ENCODE measurements at regions not wholly inside any gene's neighbourhood (a gene's known extent, or its start where the extent isn't known, plus 50 kb on each side); places are given as distances from the start of the nearest gene placed in this dataset.
A peak's percentile ranks its signal among the peaks of the same experiment; 100 is the strongest.
"Not testable (repeated sequence)": the region's sequence is repeated elsewhere in the genome, so short reads cannot be mapped to it uniquely, and the experiment has no call there.

DNA sequence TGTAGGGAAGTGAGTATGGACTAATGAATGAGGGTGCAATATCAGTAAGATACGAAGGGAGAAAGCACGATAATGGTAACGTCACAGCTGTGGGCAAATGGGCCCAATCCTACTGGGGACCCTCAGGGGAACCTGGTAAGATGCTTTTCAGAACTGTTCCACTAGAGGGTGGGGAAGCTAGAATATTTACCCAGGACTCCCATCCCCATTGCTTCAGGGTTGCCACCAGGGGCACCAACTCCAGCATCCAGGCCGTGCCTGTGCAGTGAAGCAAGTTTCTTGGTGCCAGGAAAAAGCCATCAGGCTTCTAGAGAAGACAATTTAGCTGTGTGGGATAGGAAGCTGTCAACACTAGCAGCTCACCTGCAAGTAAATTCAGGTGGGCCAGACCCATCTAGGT is 409.3 kb downstream of the AGTPBP1 start:
- peak; percentile 59 for DNase-seq (ENCODE audit: low spot score)

- no peak for DNase-seq (ENCODE audit: low spot score)
These were observed 410.1 kb downstream of the AGTPBP1 start for GRCh38 chr9:85331626-85332025.

- DNase-seq (ENCODE audit: low spot score) = no peak
These were observed 419.2 kb downstream of the AGTPBP1 start for GRCh38 chr9:85322592-85322991.

DNA sequence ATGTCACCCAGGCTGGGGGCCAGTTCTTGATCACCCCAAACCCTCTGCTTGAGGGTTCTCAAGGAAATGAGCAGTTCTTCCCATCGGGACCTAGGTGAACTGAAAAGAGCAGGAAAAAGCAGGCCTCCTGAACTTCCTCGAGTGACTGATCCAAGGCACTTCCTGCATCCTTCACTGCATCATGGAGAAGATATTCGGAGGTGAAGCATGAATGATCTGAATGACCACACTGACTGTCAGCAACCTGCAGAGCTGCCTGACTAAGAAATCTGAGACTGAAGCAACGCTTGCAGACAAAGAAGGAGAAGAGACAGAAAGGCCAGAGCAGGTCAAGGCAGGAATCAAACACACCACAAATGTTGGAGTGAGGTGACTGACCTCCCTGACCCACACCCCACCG is 420.2 kb downstream of the AGTPBP1 start:
- DNase-seq (ENCODE audit: low spot score) = no peak

- DNase-seq (ENCODE audit: low spot score) = no peak
These were observed 421.7 kb downstream of the AGTPBP1 start for GRCh38 chr9:85319936-85320656.

- DNase-seq (ENCODE audit: low spot score) = not testable (repeated sequence)
These were observed 426.2 kb downstream of the AGTPBP1 start for GRCh38 chr9:85315535-85315934.

DNA sequence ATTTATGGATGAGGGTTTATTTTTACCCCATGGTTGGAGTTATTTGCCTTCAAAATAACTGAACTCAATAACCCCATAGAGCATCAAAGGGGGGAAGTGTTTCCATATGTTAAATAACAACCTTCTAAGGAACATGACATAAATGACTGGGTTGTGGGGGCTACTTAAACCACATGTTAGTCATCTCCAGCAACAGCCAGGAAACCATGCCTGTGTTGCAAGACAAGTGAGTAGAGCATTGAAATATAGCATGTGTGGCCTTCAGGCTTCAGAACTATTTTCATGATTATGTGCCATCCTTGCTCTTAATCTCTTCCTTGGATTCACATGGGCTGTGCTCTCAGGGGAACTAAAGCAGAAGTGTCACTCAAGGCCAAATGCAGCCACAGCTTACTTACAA is 431.2 kb downstream of the AGTPBP1 start:
- no peak for DNase-seq (ENCODE audit: low spot score)

DNA sequence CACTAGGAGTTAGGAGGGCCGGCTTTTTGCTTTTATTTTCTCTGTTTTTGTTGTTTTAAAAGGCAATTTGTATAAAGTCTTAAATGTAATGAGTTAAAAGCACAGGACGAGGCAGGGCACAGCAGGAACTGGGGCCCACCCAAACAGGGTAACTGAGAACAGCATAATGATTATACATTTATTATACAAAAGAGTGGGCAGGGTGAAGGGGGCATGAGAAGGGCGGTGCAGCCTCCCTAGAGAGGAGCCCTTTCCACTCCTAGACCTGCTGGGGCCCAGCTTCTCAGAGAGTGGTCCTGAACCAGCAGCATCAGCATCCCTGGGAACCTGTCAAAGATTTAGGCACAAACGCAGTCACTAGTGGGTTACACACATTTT is 438.0 kb downstream of the AGTPBP1 start:
- DNase-seq (ENCODE audit: low spot score) = no peak

DNA sequence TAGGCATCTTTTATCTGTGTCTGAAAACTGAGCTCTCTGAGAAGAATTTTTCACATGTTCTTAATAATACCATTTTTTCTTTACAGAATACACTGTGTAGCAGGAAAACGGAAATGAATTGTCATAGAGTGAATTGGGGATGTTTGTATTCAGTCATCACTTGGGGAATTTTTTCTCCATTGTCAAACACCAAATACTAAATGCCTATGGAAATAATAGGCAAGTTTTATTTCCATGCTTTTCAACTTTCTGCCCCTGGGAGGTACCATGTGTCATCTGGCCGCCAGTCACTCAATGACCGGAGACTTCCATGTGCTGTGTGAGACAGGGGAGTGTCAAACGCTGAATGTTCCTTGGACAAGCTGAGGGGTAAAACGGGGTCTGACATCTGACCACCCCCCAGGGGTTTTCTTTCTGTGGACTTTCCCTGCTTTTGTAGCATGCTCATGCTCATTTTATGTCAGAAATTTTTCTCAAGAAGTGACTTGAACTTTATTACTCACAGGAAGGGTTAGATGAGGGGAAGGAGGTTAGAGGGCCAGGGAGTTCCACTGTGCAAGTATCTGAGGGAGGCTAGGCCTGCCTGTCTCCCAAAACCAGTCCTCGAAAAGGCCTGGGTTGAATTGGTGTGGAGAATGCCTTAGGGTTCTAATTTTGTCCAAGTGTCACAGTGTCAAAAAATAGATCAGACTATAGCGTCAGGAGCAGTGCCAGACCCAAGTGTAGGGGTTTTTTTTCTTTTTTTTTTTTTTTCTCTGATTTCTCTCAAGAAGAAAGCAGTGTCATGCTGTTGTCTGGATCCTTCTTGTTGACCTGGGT is 438.6 kb downstream of the AGTPBP1 start:
- no peak for DNase-seq (ENCODE audit: low spot score)

DNA sequence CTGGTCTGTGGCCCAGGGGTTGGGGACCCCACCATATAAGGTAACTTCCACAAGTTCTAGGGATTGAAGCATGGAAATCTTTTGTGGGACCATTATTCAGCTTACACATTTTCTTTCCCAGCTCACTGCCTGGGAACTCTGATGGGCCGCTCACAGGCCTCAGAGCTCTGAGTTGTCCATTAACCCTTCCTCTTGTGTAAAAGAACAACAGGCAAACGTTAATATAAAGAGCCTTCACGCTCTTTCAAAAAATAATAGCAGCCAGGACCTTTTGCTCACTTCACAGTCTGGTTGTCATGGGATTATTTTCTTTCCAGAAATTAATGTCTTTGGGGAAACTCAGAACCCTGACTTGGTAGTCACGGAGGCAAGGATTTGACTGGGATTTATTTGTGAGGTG is 443.3 kb downstream of the AGTPBP1 start:
- DNase-seq (ENCODE audit: low spot score) = no peak

GRCh38 chr9:85295244-85295643 is 446.5 kb downstream of the AGTPBP1 start:
- not testable (repeated sequence) for DNase-seq (ENCODE audit: low spot score)

- DNase-seq (ENCODE audit: low spot score) = no peak
These were observed 449.5 kb downstream of the AGTPBP1 start for GRCh38 chr9:85292261-85292660.

GRCh38 chr9:85291266-85291665 is 450.5 kb downstream of the AGTPBP1 start:
- no peak for DNase-seq (ENCODE audit: low spot score)

DNA sequence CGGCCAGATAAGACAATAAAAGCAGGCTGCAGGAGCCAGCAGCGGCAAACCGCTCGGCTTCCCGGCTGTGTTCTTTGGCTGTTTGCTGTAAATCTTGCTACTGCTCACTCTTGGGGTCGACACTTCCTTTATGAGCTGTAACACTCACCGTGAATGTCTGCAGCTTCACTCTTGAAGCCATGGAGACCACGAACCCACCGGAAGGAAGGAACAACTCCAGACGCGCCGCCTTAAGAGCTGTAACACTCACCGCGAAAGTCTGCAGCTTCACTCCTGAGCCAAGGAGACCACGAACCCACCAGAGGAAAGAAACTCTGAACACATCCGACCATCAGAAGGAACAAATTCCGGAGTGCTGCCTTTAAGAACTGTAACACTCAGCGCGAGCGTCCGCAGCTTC is 451.7 kb downstream of the AGTPBP1 start:
- DNase-seq (ENCODE audit: low spot score) = no peak

GRCh38 chr9:85289142-85289541 is 452.6 kb downstream of the AGTPBP1 start:
- DNase-seq (ENCODE audit: low spot score) = no peak

GRCh38 chr9:85283421-85283820 is 458.3 kb downstream of the AGTPBP1 start:
- no peak for DNase-seq (ENCODE audit: low spot score)

DNA sequence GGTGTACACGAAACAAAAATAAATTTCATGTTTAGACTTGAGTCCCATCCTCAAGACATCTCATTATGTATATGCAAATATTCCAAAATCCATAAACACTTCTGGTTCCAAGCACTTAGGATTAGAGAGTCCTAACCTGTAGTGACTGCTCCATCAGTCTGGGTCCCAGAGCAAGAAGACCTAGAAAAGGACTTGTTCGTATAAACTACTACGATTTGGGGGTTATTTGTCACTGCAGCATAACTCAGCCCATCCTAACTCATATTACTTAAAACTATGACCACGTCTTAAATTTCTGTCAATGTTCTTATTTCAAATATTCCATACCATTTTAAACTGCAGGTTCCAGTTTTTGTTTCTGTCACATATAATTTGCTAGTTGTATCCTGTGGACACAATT is 463.0 kb downstream of the AGTPBP1 start:
- no peak for DNase-seq (ENCODE audit: low spot score)

- DNase-seq (ENCODE audit: low spot score) = no peak
These were observed 465.0 kb downstream of the AGTPBP1 start for GRCh38 chr9:85276741-85277140.

DNA sequence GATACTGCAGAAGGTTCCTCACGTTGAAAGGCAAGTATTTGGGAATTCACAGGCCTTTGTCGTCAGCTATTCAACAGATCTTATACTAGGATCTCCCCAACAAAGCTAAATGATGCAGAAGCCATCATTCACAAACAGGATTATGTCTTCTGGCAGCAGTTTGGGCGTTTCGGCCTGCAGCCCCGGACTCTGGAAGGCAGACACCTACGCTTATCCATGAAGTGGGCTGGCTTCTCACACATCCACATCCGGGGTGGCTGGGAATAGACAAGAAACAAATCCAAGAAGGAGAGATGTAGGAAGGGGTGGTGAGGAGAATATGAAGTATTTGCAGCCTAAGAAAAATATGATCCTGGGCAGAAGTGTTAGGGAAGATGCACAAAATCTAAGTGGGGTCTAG is 471.9 kb downstream of the AGTPBP1 start:
- DNase-seq (ENCODE audit: low spot score) = no peak

DNA sequence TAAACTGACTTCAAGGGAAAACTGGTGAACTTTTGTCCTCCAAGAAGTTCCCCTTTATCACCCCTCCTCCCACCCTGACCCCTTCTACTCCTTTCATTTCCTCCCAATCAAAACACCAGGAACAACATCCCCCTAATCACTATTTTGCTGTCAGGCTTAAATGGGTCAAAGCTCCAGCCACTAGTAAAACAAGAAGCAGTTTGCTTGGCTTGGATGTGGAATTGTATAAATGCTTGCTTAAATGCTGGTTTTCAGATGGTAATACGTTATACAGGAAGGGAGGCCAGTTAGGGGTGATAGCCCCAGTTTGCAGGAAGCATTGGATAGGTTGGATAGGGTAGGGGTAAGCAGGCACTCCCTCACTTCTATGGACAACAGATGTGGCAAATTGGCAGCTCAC is 473.6 kb downstream of the AGTPBP1 start:
- no peak for DNase-seq (ENCODE audit: low spot score)

DNA sequence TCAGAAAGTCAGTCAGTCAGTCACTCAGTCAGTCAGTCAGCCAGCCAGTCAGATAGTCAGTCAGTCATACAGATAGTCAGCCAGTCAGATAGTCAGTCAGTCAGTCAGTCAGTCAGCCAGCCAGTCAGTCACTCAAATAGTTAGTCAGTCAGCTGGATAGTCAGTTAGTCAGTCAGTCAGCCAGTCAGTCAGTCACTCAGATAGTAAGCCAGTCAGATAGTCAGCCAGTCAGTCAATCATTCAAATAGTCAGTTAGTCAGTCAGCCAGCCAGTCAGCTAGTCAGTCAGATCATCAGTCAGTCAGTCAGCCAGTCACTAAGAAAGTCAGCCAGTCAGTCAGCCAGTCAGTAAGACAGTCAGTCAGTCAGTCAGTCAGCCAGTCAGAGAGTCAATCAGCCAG is 477.1 kb downstream of the AGTPBP1 start:
- DNase-seq (ENCODE audit: low spot score) = no peak

DNA sequence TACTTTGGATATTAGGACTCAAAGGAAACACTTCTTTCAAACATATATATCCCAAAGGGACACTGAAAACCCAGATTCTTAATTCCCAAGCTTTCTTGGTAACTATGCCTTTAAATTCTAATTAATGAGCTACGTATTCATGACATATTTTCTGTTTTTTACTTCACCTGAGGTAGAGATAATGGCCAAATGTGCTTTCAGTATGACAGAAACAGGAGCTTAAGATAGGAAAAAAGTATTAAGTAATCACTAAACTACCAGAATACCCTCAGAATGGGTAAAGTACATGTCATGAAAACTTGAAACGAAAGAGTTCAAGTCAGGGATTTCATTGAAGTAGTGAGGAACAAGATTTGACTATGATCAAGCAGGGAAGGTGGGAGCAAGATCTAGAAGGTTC is 478.5 kb downstream of the AGTPBP1 start:
- no peak for DNase-seq (ENCODE audit: low spot score)

GRCh38 chr9:85262333-85262732 is 479.4 kb downstream of the AGTPBP1 start:
- no peak for DNase-seq (ENCODE audit: low spot score)
